K562 (cell line): ENCODE measurements at regions not wholly inside any gene's neighbourhood (a gene's known extent, or its start where the extent isn't known, plus 50 kb on each side); places are given as distances from the start of the nearest gene placed in this dataset.

Experiments
- ATAC-seq: fragments of 200-7000 bp; cut with Tn5 transposase; 3 replicates; pipeline ENCODE4 v1.9.1; 2020; ENCODE audit warnings: moderate library complexity
- BruUV-seq: library from RNA; stranded (reverse); fragments of 400-500 nt; replicated peaks from 2 replicates; lab custom pipeline; 2021; lab: Mats Ljungman, UMichigan
- CTCF ChIA-PET: fragments of 300-600 bp; formaldehyde crosslinking; extraction: SDS; loops from one replicate; lab custom pipeline; 2021; ENCODE audit warnings: low intra/inter-chr PET ratio; lab: Yijun Ruan, JAX
- POLR2A ChIA-PET: fragments of 300-600, 350-650 bp; sonication (Branson Sonifier 250); formaldehyde crosslinking; extraction: SDS; loops from one replicate; lab custom pipeline; 2021; ENCODE audit warnings: antibody characterized with exemption, inconsistent platforms; lab: Yijun Ruan, JAX
- DNase-seq, 4 experiments: peaks; one replicate each; pipeline versions ENCODE4 v3.0.0 to v3.0.0-alpha.2; 2011 to 2018; ENCODE audit warnings: low spot score in 3 of 4, mixed read lengths in 3 of 4; ENCODE audit errors: extremely low read depth in 1 of 4
- FAIRE-seq: peaks from 2 replicates; lab custom pipeline; 2011; peaks lifted over from hg19 to GRCh38; lab: Jason Lieb, UNC
- H2AFZ ChIP-seq: 2 replicates; pipeline ENCODE4 v1.6.0; 2011; ENCODE audit warnings: low read depth, low read length, control low read depth, inconsistent platforms
- H3K27ac ChIP-seq: fragments of 200-600 bp; 3 replicates; pipeline ENCODE4 v1.8.0; 2011; ENCODE audit warnings: low read depth, mild to moderate bottlenecking, control low read depth, inconsistent platforms, low read length, moderate library complexity, mixed read lengths; ENCODE audit errors: extremely low read depth
- H3K27me3 ChIP-seq, 2 experiments: fragments of 300-600 bp in 1 of 2; 2 replicates in 1 of 2; 3 replicates in 1 of 2; pipeline versions ENCODE4 v1.6.0 to v1.8.0; 2011; ENCODE audit warnings: inconsistent platforms in 2 of 2, low read length in 2 of 2, mild to moderate bottlenecking in 1 of 2, mixed read lengths in 1 of 2, moderate library complexity in 1 of 2; ENCODE audit not compliant: control insufficient read depth in 2 of 2, insufficient read depth in 2 of 2
- H3K36me3 ChIP-seq: fragments of 300-600 bp; 3 replicates; pipeline ENCODE4 v1.8.0; 2011; ENCODE audit warnings: mild to moderate bottlenecking, low read length, inconsistent platforms; ENCODE audit not compliant: control insufficient read depth, insufficient read depth
- H3K4me1 ChIP-seq, 2 experiments: fragments of 200-600 bp in 1 of 2; replicated peaks in 1 of 2; 2 replicates in 1 of 2; 3 replicates in 1 of 2; pipeline versions ENCODE4 v1.5.1 to v1.8.0; 2011; ENCODE audit warnings: inconsistent platforms in 2 of 2, low read length in 2 of 2, mild to moderate bottlenecking in 1 of 2, mixed read lengths in 1 of 2, moderate library complexity in 1 of 2; ENCODE audit not compliant: control insufficient read depth in 2 of 2, insufficient read depth in 2 of 2
- H3K4me2 ChIP-seq: 2 replicates; pipeline ENCODE4 v1.6.1; 2011; ENCODE audit warnings: low read length, control low read depth, inconsistent platforms, mixed read lengths; ENCODE audit not compliant: insufficient read depth
- H3K4me3 ChIP-seq: fragments of 200-600 bp; sonication (generic), shearing (Covaris generic); 2 replicates; pipeline ENCODE4 v1.5.1; 2016; ENCODE audit warnings: control low read depth, inconsistent platforms
- H3K79me2 ChIP-seq: fragments of 200-600 bp; 3 replicates; pipeline ENCODE4 v1.8.0; 2011; ENCODE audit warnings: low read length, inconsistent platforms; ENCODE audit not compliant: control insufficient read depth, insufficient read depth
- H3K9ac ChIP-seq, 2 experiments: 2 replicates each; pipeline versions ENCODE4 v1.6.0 to v1.6.1; 2011; ENCODE audit warnings: low read depth in 2 of 2, low read length in 2 of 2, control low read depth in 1 of 2, inconsistent platforms in 1 of 2, mild to moderate bottlenecking in 1 of 2, mixed read lengths in 1 of 2; ENCODE audit not compliant: insufficient read depth in 1 of 2
- H3K9me1 ChIP-seq: one replicate; pipeline ENCODE4 v1.6.0; 2011; ENCODE audit warnings: inconsistent platforms, mild to moderate bottlenecking, low read length, moderate library complexity; ENCODE audit not compliant: control insufficient read depth, insufficient read depth
- H3K9me3 ChIP-seq: replicated peaks from 2 replicates; pipeline ENCODE4 v1.5.1; 2011; ENCODE audit warnings: low read depth, low read length, inconsistent platforms; ENCODE audit not compliant: control insufficient read depth, insufficient read depth
- H4K20me1 ChIP-seq: replicated peaks from 2 replicates; pipeline ENCODE4 v1.6.1; 2011; ENCODE audit warnings: low read length, inconsistent platforms, mixed read lengths; ENCODE audit not compliant: control insufficient read depth, insufficient read depth
- SIN3A ChIP-seq, 2 experiments: fragments of 150-350 bp in 1 of 2; IDR thresholded peaks; 2 replicates each; pipeline ENCODE4 v1.6.1; 2011 to 2016; ENCODE audit warnings: borderline replicate concordance in 2 of 2, low read depth in 2 of 2, low read length in 2 of 2, mild to moderate bottlenecking in 2 of 2, moderate library complexity in 2 of 2; ENCODE audit not compliant: control insufficient read depth in 1 of 2
- TAF1 ChIP-seq: IDR thresholded peaks from 2 replicates; pipeline ENCODE4 v1.6.1; 2011; ENCODE audit warnings: mild to moderate bottlenecking, low read length, moderate library complexity; ENCODE audit not compliant: insufficient read depth, control insufficient read depth, severe bottlenecking; ENCODE audit errors: extremely low read depth
- WGBS: fragments of 100-300 bp; shearing (Covaris generic); methylation state at CpG from one replicate; pipeline ENCODE4 v1.1.6; 2016; ENCODE audit warnings: low coverage, mixed read lengths; ENCODE audit not compliant: insufficient coverage; ENCODE audit errors: missing lambda C conversion rate; 5-methylcytosine and 5-hydroxymethylcytosine counted together
- in situ Hi-C: fragments of 300-500 bp; cut with MboI; formaldehyde crosslinking; loops from 4 replicates; pipeline ENCODE4 v1.15.0; 2018; ENCODE audit warnings: inconsistent platforms, mixed read lengths
- intact Hi-C: fragments of 100-400 bp; cut with micrococcal nuclease; formaldehyde crosslinking; loops from 2 replicates; pipeline ENCODE4 v1.14.2; 2022
- TF ChIP-seq, protein P1 (sequence below): sonication (generic); IDR thresholded peaks from 2 replicates; pipeline ENCODE4 v1.6.1; 2016

- intact Hi-C loops: no loop called here
- Histone ChIP-seq H3K79me2 (no peaks in the 10 kb centered on the region), H3K9ac (no peak overlapping the region), H3K27ac (no peak overlapping the region), H3K9me1 (no peaks in the 10 kb centered on the region), H3K4me2 (no peak overlapping the region), H3K9me3 (no peaks in the 10 kb centered on the region), H2AFZ (no peak overlapping the region), H3K27me3 (peaks cover 0 to 29% of the 10 kb centered on the region in 2 experiments; a peak in 3 of 5 replicates), H3K4me3 (no peak overlapping the region), H3K36me3 (no peaks in the 10 kb centered on the region), H4K20me1 (no peaks in the 10 kb centered on the region)
- ATAC-seq (no peak), DNase-seq (no peak)
- no TSS peak for BruUV-seq
- in situ Hi-C loops: no loop called here
- 0% methylated on average over 9 of the region's 9 CpGs for WGBS
- ChIA-PET CTCF (no interaction called here), POLR2A (interaction anchor here (0.6 kb wide), 1 partner anchor 18 kb away, joined by 4 read pairs; no protein-coding TSS in a partner anchor)
- TF ChIP-seq TAF1 (no peak), SIN3A (IDR thresholded peaks at IDR 0.05; ENCODE audit: borderline replicate concordance in 2 of 2, control insufficient read depth in 1 of 2, low read depth in 2 of 2, low read length in 2 of 2) (no peak)
- TF ChIP-seq, protein P1, sequence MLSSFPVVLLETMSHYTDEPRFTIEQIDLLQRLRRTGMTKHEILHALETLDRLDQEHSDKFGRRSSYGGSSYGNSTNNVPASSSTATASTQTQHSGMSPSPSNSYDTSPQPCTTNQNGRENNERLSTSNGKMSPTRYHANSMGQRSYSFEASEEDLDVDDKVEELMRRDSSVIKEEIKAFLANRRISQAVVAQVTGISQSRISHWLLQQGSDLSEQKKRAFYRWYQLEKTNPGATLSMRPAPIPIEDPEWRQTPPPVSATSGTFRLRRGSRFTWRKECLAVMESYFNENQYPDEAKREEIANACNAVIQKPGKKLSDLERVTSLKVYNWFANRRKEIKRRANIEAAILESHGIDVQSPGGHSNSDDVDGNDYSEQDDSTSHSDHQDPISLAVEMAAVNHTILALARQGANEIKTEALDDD: no peak
- TF ChIP-seq, all 486 proteins: peak for 0
- FAIRE-seq: no peak
- no peaks in the 10 kb centered on the region for H3K4me1 ChIP-seq
These were observed 269.5 kb upstream of the FOXF1 start for GRCh38 chr16:86240716-86241363.
